NCI-H146 treated with DMSO at 0.1 percent for 48 hours (cell line): ENCODE measurements at regions not wholly inside any gene's neighbourhood (a gene's known extent, or its start where the extent isn't known, plus 50 kb on each side); places are given as distances from the start of the nearest gene placed in this dataset.
"Not testable (repeated sequence)": the region's sequence is repeated elsewhere in the genome, so short reads cannot be mapped to it uniquely, and the experiment has no call there.

Source experiments
- DNase-seq: peaks from one replicate; lab custom pipeline; 2025; ENCODE audit not compliant: unreplicated experiment; lab: John Stamatoyannopoulos, UW

- no peak for DNase-seq
Observed at GRCh38 chr10:3396116-3396515, 223.5 kb upstream of the PITRM1 start.

- DNase-seq = peak; percentile 59
Observed at GRCh38 chr10:3395458-3395861, 222.9 kb upstream of the PITRM1 start.

GRCh38 chr10:3395041-3395440 lies 222.5 kb upstream of the PITRM1 start:
- DNase-seq = no peak

- DNase-seq = no peak
Observed at GRCh38 chr10:3393958-3394357, 221.4 kb upstream of the PITRM1 start.

- no peak for DNase-seq
Observed at GRCh38 chr10:3391657-3392056, 219.1 kb upstream of the PITRM1 start.

GRCh38 chr10:3389130-3389529 lies 216.5 kb upstream of the PITRM1 start:
- DNase-seq = no peak

- DNase-seq = no peak
Observed at GRCh38 chr10:3385487-3385886, 212.9 kb upstream of the PITRM1 start.

GRCh38 chr10:3382092-3382491 lies 209.5 kb upstream of the PITRM1 start:
- no peak for DNase-seq

- DNase-seq = no peak
Observed at GRCh38 chr10:3380406-3381050, 207.9 kb upstream of the PITRM1 start.

GRCh38 chr10:3376631-3377030 lies 204.0 kb upstream of the PITRM1 start:
- no peak for DNase-seq

GRCh38 chr10:3375505-3375904 lies 202.9 kb upstream of the PITRM1 start:
- DNase-seq = no peak

- DNase-seq = no peak
Observed at GRCh38 chr10:3374914-3375313, 202.3 kb upstream of the PITRM1 start.

- DNase-seq = not testable (repeated sequence)
Observed at GRCh38 chr10:3373374-3374027, 200.9 kb upstream of the PITRM1 start.

- DNase-seq = no peak
Observed at GRCh38 chr10:3372281-3372680, 199.7 kb upstream of the PITRM1 start.

- not testable (repeated sequence) for DNase-seq
Observed at GRCh38 chr10:3371624-3372023, 199.0 kb upstream of the PITRM1 start.

GRCh38 chr10:3366735-3367405 lies 194.3 kb upstream of the PITRM1 start:
- DNase-seq = no peak

GRCh38 chr10:3366043-3366442 lies 193.5 kb upstream of the PITRM1 start:
- DNase-seq = no peak

- DNase-seq = peak; percentile 99
Observed at GRCh38 chr10:3365630-3366029, 193.0 kb upstream of the PITRM1 start.

GRCh38 chr10:3364768-3365480 lies 192.3 kb upstream of the PITRM1 start:
- peak; percentile 87 for DNase-seq

GRCh38 chr10:3363311-3364045 lies 190.9 kb upstream of the PITRM1 start:
- DNase-seq = no peak

- DNase-seq = no peak
Observed at GRCh38 chr10:3362394-3362793, 189.8 kb upstream of the PITRM1 start.
